HG02642 (cell line): ENCODE measurements at regions not wholly inside any gene's neighbourhood (a gene's known extent, or its start where the extent isn't known, plus 50 kb on each side); places are given as distances from the start of the nearest gene placed in this dataset.

ENCODE experiments used
- ATAC-seq: cut with Tn5 transposase; IDR thresholded peaks from one replicate; pipeline ENCODE4 v1.9.1; 2021; ENCODE audit warnings: mild to moderate bottlenecking; ENCODE audit not compliant: unreplicated experiment, poor library complexity

GRCh38 chr11:90845126-90845525 is 622.3 kb upstream of the CHORDC1 start:
- no peak for ATAC-seq

- ATAC-seq, result no peak
Measured at GRCh38 chr11:90844041-90844440, 621.2 kb upstream of the CHORDC1 start.

- ATAC-seq, result no peak
Measured at GRCh38 chr11:90842681-90843080, 619.8 kb upstream of the CHORDC1 start.

- ATAC-seq, result no peak
Measured at GRCh38 chr11:90840071-90840470, 617.2 kb upstream of the CHORDC1 start.

GRCh38 chr11:90836031-90836430 is 613.2 kb upstream of the CHORDC1 start:
- ATAC-seq, result no peak

GRCh38 chr11:90823446-90823845 is 600.6 kb upstream of the CHORDC1 start:
- ATAC-seq, result no peak

GRCh38 chr11:90822996-90823395 is 600.1 kb upstream of the CHORDC1 start:
- no peak for ATAC-seq

GRCh38 chr11:90818196-90818745 is 595.4 kb upstream of the CHORDC1 start:
- ATAC-seq, result no peak

GRCh38 chr11:90809581-90809980 is 586.7 kb upstream of the CHORDC1 start:
- ATAC-seq, result no peak

GRCh38 chr11:90805172-90805571 is 582.3 kb upstream of the CHORDC1 start:
- ATAC-seq, result no peak

- ATAC-seq, result no peak
Measured at GRCh38 chr11:90803831-90804230, 581.0 kb upstream of the CHORDC1 start.

- ATAC-seq, result no peak
Measured at GRCh38 chr11:90803366-90803765, 580.5 kb upstream of the CHORDC1 start.

GRCh38 chr11:90798769-90799168 is 575.9 kb upstream of the CHORDC1 start:
- no peak for ATAC-seq

- no peak for ATAC-seq
Measured at GRCh38 chr11:90795746-90796145, 572.9 kb upstream of the CHORDC1 start.

GRCh38 chr11:90788961-90789360 is 566.1 kb upstream of the CHORDC1 start:
- no peak for ATAC-seq

- ATAC-seq, result no peak
Measured at GRCh38 chr11:90784241-90784814, 561.5 kb upstream of the CHORDC1 start.

GRCh38 chr11:90783111-90783510 is 560.3 kb upstream of the CHORDC1 start:
- ATAC-seq, result no peak

- ATAC-seq, result no peak
Measured at GRCh38 chr11:90779098-90779497, 556.2 kb upstream of the CHORDC1 start.

- peak; percentile 64 for ATAC-seq
Measured at GRCh38 chr11:90775567-90776165, 552.8 kb upstream of the CHORDC1 start.

- ATAC-seq, result peak; percentile 23
Measured at GRCh38 chr11:90774727-90775566, 552.1 kb upstream of the CHORDC1 start.

- ATAC-seq, result no peak
Measured at GRCh38 chr11:90770007-90770406, 547.2 kb upstream of the CHORDC1 start.
